ENCODE measurements at regions not wholly inside any gene's neighbourhood (a gene's known extent, or its start where the extent isn't known, plus 50 kb on each side); places are given as distances from the start of the nearest gene placed in this dataset.

GRCh38 chr13:110097013-110097412 is 209.9 kb downstream of the COL4A1 start:
- Histone ChIP-seq H3K9me3 (ENCODE audit: control insufficient read depth in 2 of 3, low read length in 3 of 3) (no peaks in the 10 kb centered on the region), H3K4me1 (ENCODE audit: control insufficient read depth in 2 of 2, insufficient read depth in 2 of 2, low read length in 2 of 2) (no peaks in the 10 kb centered on the region), H3K36me3 (ENCODE audit: control insufficient read depth in 2 of 3, insufficient read depth in 3 of 3, low read length in 3 of 3) (no peaks in the 10 kb centered on the region), H3K27ac (ENCODE audit: low read depth, low read length) (no peak overlapping the region), H3K4me3 (ENCODE audit: low read length) (no peak overlapping the region), H3K27me3 (ENCODE audit: control insufficient read depth in 2 of 2, insufficient read depth in 2 of 2, low read length in 2 of 2) (no peaks in the 10 kb centered on the region)
- POLR2A ChIA-PET = no interaction called here
- intact Hi-C loops (cut with micrococcal nuclease) = no loop called here
- no peak overlapping the region for H3K4me3 Mint-ChIP-seq
- ATAC-seq (no peak), DNase-seq (no peak)
- H3K9me3 Mint-ChIP-seq = peaks cover 3 to 45% (median 14%) of the 10 kb centered on the region in 11 donors
- CTCF ChIA-PET = no interaction called here
- H3K36me3 Mint-ChIP-seq = peaks cover 0 to 6% (median 0%) of the 10 kb centered on the region in 5 donors
- H3K27me3 Mint-ChIP-seq = peaks cover 0 to 12% (median 0%) of the 10 kb centered on the region in 5 donors
- no peaks in the 10 kb centered on the region for H3K4me1 Mint-ChIP-seq
- no peak overlapping the region for H3K27ac Mint-ChIP-seq

GRCh38 chr13:110092831-110093247 is 214.1 kb downstream of the COL4A1 start:
- ChIA-PET POLR2A (no interaction called here), CTCF (no interaction called here)
- intact Hi-C loops (cut with micrococcal nuclease) = no loop called here
- H3K27ac ChIP-seq (ENCODE audit: low read depth, low read length) = no peak overlapping the region
- H3K4me1 ChIP-seq (ENCODE audit: control insufficient read depth in 2 of 2, insufficient read depth in 2 of 2, low read length in 2 of 2) = no peaks in the 10 kb centered on the region
- ATAC-seq (no peak), DNase-seq (no peak)
- H3K36me3 ChIP-seq (ENCODE audit: control insufficient read depth in 2 of 3, insufficient read depth in 3 of 3, low read length in 3 of 3) = no peaks in the 10 kb centered on the region
- peaks cover 0 to 16% (median 0%) of the 10 kb centered on the region in 5 donors for H3K27me3 Mint-ChIP-seq
- no peak overlapping the region for H3K27ac Mint-ChIP-seq
- H3K9me3 Mint-ChIP-seq = peaks cover 0 to 8% (median 3%) of the 10 kb centered on the region in 11 donors
- H3K4me3 Mint-ChIP-seq = no peak overlapping the region
- H3K4me3 ChIP-seq (ENCODE audit: low read length) = no peak overlapping the region
- H3K36me3 Mint-ChIP-seq = no peaks in the 10 kb centered on the region
- H3K4me1 Mint-ChIP-seq = no peaks in the 10 kb centered on the region
- H3K9me3 ChIP-seq (ENCODE audit: control insufficient read depth in 2 of 3, low read length in 3 of 3) = no peaks in the 10 kb centered on the region
- no peaks in the 10 kb centered on the region for H3K27me3 ChIP-seq (ENCODE audit: control insufficient read depth in 2 of 2, insufficient read depth in 2 of 2, low read length in 2 of 2)

- H3K27ac ChIP-seq (ENCODE audit: low read depth, low read length) = no peak overlapping the region
- no peaks in the 10 kb centered on the region for H3K4me1 ChIP-seq (ENCODE audit: control insufficient read depth in 2 of 2, insufficient read depth in 2 of 2, low read length in 2 of 2)
- no peaks in the 10 kb centered on the region for H3K36me3 Mint-ChIP-seq
- H3K9me3 Mint-ChIP-seq = peaks cover 0 to 3% (median 0%) of the 10 kb centered on the region in 11 donors
- H3K36me3 ChIP-seq (ENCODE audit: control insufficient read depth in 2 of 3, insufficient read depth in 3 of 3, low read length in 3 of 3) = no peaks in the 10 kb centered on the region
- CTCF ChIA-PET = no interaction called here
- POLR2A ChIA-PET = no interaction called here
- no peak overlapping the region for H3K4me3 Mint-ChIP-seq
- H3K9me3 ChIP-seq (ENCODE audit: control insufficient read depth in 2 of 3, low read length in 3 of 3) = no peaks in the 10 kb centered on the region
- intact Hi-C loops (cut with micrococcal nuclease) = no loop called here
- H3K4me3 ChIP-seq (ENCODE audit: low read length) = no peak overlapping the region
- DNase-seq (no peak), ATAC-seq (no peak)
- no peaks in the 10 kb centered on the region for H3K27me3 ChIP-seq (ENCODE audit: control insufficient read depth in 2 of 2, insufficient read depth in 2 of 2, low read length in 2 of 2)
- no peaks in the 10 kb centered on the region for H3K4me1 Mint-ChIP-seq
- peaks cover 0 to 11% (median 0%) of the 10 kb centered on the region in 5 donors for H3K27me3 Mint-ChIP-seq
- H3K27ac Mint-ChIP-seq = no peak overlapping the region
Observed at GRCh38 chr13:110089815-110090214, 217.1 kb downstream of the COL4A1 start.

- intact Hi-C loops (cut with micrococcal nuclease) = no loop called here
- no peaks in the 10 kb centered on the region for H3K4me1 ChIP-seq (ENCODE audit: control insufficient read depth in 2 of 2, insufficient read depth in 2 of 2, low read length in 2 of 2)
- no peak overlapping the region for H3K27ac ChIP-seq (ENCODE audit: low read depth, low read length)
- Mint-ChIP-seq H3K4me1 (no peaks in the 10 kb centered on the region), H3K36me3 (no peaks in the 10 kb centered on the region), H3K27ac (no peak overlapping the region), H3K27me3 (peaks cover 0 to 10% (median 0%) of the 10 kb centered on the region in 5 donors), H3K9me3 (peaks cover 0 to 5% (median 0%) of the 10 kb centered on the region in 11 donors), H3K4me3 (no peak overlapping the region)
- no peaks in the 10 kb centered on the region for H3K9me3 ChIP-seq (ENCODE audit: control insufficient read depth in 2 of 3, low read length in 3 of 3)
- ChIA-PET POLR2A (no interaction called here), CTCF (no interaction called here)
- no peak for ATAC-seq
- H3K27me3 ChIP-seq (ENCODE audit: control insufficient read depth in 2 of 2, insufficient read depth in 2 of 2, low read length in 2 of 2) = no peaks in the 10 kb centered on the region
- H3K36me3 ChIP-seq (ENCODE audit: control insufficient read depth in 2 of 3, insufficient read depth in 3 of 3, low read length in 3 of 3) = no peaks in the 10 kb centered on the region
- no peak for DNase-seq
- no peak overlapping the region for H3K4me3 ChIP-seq (ENCODE audit: low read length)
Observed at GRCh38 chr13:110089100-110089499, 217.9 kb downstream of the COL4A1 start.

GRCh38 chr13:110073982-110074381 is 233.0 kb downstream of the COL4A1 start:
- no peak overlapping the region for H3K27ac Mint-ChIP-seq
- no peak overlapping the region for H3K4me3 Mint-ChIP-seq
- Histone ChIP-seq H3K9me3 (ENCODE audit: control insufficient read depth in 2 of 3, low read length in 3 of 3) (no peaks in the 10 kb centered on the region), H3K27me3 (ENCODE audit: control insufficient read depth in 2 of 2, insufficient read depth in 2 of 2, low read length in 2 of 2) (no peaks in the 10 kb centered on the region), H3K4me1 (ENCODE audit: control insufficient read depth in 2 of 2, insufficient read depth in 2 of 2, low read length in 2 of 2) (no peaks in the 10 kb centered on the region), H3K36me3 (ENCODE audit: control insufficient read depth in 2 of 3, insufficient read depth in 3 of 3, low read length in 3 of 3) (no peaks in the 10 kb centered on the region), H3K4me3 (ENCODE audit: low read length) (no peak overlapping the region), H3K27ac (ENCODE audit: low read depth, low read length) (no peak overlapping the region)
- DNase-seq (no peak), ATAC-seq (no peak)
- H3K27me3 Mint-ChIP-seq = peaks cover 0 to 27% (median 6%) of the 10 kb centered on the region in 5 donors
- POLR2A ChIA-PET = no interaction called here
- peaks cover 0 to 5% (median 0%) of the 10 kb centered on the region in 11 donors for H3K9me3 Mint-ChIP-seq
- CTCF ChIA-PET = no interaction called here
- peaks cover 0 to 6% (median 0%) of the 10 kb centered on the region in 5 donors for H3K36me3 Mint-ChIP-seq
- intact Hi-C loops (cut with micrococcal nuclease) = no loop called here
- no peaks in the 10 kb centered on the region for H3K4me1 Mint-ChIP-seq

GRCh38 chr13:110070511-110071120 is 236.3 kb downstream of the COL4A1 start:
- intact Hi-C loops (cut with micrococcal nuclease) = no loop called here
- Mint-ChIP-seq H3K27ac (no peak overlapping the region), H3K4me3 (no peak overlapping the region), H3K9me3 (peaks cover 0 to 5% (median 0%) of the 10 kb centered on the region in 11 donors), H3K36me3 (no peaks in the 10 kb centered on the region), H3K4me1 (no peaks in the 10 kb centered on the region), H3K27me3 (peaks cover 0 to 15% (median 3%) of the 10 kb centered on the region in 5 donors)
- ChIA-PET CTCF (no interaction called here), POLR2A (no interaction called here)
- H3K27me3 ChIP-seq (ENCODE audit: control insufficient read depth in 2 of 2, insufficient read depth in 2 of 2, low read length in 2 of 2) = no peaks in the 10 kb centered on the region
- no peak overlapping the region for H3K4me3 ChIP-seq (ENCODE audit: low read length)
- no peak overlapping the region for H3K27ac ChIP-seq (ENCODE audit: low read depth, low read length)
- no peaks in the 10 kb centered on the region for H3K9me3 ChIP-seq (ENCODE audit: control insufficient read depth in 2 of 3, low read length in 3 of 3)
- DNase-seq (no peak), ATAC-seq (no peak)
- H3K36me3 ChIP-seq (ENCODE audit: control insufficient read depth in 2 of 3, insufficient read depth in 3 of 3, low read length in 3 of 3) = no peaks in the 10 kb centered on the region
- no peaks in the 10 kb centered on the region for H3K4me1 ChIP-seq (ENCODE audit: control insufficient read depth in 2 of 2, insufficient read depth in 2 of 2, low read length in 2 of 2)

- H3K4me3 Mint-ChIP-seq = no peak overlapping the region
- no peaks in the 10 kb centered on the region for H3K4me1 ChIP-seq (ENCODE audit: control insufficient read depth in 2 of 2, insufficient read depth in 2 of 2, low read length in 2 of 2)
- H3K9me3 ChIP-seq (ENCODE audit: control insufficient read depth in 2 of 3, low read length in 3 of 3) = no peaks in the 10 kb centered on the region
- H3K27me3 ChIP-seq (ENCODE audit: control insufficient read depth in 2 of 2, insufficient read depth in 2 of 2, low read length in 2 of 2) = no peaks in the 10 kb centered on the region
- H3K4me3 ChIP-seq (ENCODE audit: low read length) = no peak overlapping the region
- H3K36me3 ChIP-seq (ENCODE audit: control insufficient read depth in 2 of 3, insufficient read depth in 3 of 3, low read length in 3 of 3) = no peaks in the 10 kb centered on the region
- H3K9me3 Mint-ChIP-seq = peaks cover 0 to 5% (median 0%) of the 10 kb centered on the region in 11 donors
- no peak for ATAC-seq
- no peak overlapping the region for H3K27ac Mint-ChIP-seq
- ChIA-PET POLR2A (no interaction called here), CTCF (no interaction called here)
- no peaks in the 10 kb centered on the region for H3K4me1 Mint-ChIP-seq
- no peak for DNase-seq
- no peak overlapping the region for H3K27ac ChIP-seq (ENCODE audit: low read depth, low read length)
- peaks cover 0 to 15% (median 3%) of the 10 kb centered on the region in 5 donors for H3K27me3 Mint-ChIP-seq
- intact Hi-C loops (cut with micrococcal nuclease) = no loop called here
- H3K36me3 Mint-ChIP-seq = no peaks in the 10 kb centered on the region
Observed at GRCh38 chr13:110070046-110070445, 236.9 kb downstream of the COL4A1 start.
